ENCODE measurements at regions not wholly inside any gene's neighbourhood (a gene's known extent, or its start where the extent isn't known, plus 50 kb on each side); places are given as distances from the start of the nearest gene placed in this dataset.

DNA sequence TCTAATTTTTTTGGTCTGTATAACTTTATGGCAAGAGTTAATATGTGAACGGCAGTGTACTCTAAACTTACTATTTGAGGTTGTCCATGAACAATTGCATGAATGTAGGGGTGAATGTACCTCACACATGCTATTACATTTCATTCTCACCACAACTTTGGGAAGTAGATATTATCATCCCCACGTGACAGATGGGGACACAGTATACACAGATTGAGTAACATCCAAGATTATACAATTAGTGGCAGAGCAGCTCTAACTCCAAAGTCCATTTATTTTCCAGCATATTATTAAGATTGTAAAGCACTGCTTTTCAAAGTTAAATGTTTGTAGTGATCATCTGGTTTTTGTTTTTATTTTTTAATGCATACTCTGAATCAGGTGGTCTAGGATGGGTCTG lies 622.1 kb upstream of the ZEB2 start:
- intact Hi-C loops (cut with DNase I; ENCODE audit: low total_unique reads): no loop called here
- TF ChIP-seq, protein P1, sequence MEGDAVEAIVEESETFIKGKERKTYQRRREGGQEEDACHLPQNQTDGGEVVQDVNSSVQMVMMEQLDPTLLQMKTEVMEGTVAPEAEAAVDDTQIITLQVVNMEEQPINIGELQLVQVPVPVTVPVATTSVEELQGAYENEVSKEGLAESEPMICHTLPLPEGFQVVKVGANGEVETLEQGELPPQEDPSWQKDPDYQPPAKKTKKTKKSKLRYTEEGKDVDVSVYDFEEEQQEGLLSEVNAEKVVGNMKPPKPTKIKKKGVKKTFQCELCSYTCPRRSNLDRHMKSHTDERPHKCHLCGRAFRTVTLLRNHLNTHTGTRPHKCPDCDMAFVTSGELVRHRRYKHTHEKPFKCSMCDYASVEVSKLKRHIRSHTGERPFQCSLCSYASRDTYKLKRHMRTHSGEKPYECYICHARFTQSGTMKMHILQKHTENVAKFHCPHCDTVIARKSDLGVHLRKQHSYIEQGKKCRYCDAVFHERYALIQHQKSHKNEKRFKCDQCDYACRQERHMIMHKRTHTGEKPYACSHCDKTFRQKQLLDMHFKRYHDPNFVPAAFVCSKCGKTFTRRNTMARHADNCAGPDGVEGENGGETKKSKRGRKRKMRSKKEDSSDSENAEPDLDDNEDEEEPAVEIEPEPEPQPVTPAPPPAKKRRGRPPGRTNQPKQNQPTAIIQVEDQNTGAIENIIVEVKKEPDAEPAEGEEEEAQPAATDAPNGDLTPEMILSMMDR (IDR thresholded peaks at IDR 0.05): no peak
- no peak for TF ChIP-seq POLR2A (IDR thresholded peaks at IDR 0.05)
- no peak for DNase-seq

DNA sequence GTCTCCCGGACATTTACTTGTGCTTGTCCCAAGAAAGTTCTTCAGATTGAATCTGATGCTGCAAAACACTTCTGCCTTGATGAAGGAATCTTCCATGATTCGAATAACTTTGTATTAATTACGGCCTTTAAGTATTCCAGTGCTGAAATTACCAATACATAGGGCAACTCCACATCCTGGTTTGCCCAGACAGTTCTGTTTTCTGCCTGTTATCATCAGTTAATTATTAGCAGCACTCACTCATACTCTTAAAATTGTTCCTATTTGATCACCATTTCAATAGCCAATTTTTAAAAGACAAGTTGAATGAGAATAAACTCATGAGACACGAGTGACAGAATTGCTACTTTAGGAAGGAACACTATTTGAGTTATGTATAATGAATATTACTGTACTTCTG lies 620.7 kb upstream of the ZEB2 start:
- H3K27ac ChIP-seq: no peak overlapping the region
- intact Hi-C loops (cut with DNase I; ENCODE audit: low total_unique reads): no loop called here
- H3K4me3 ChIP-seq: no peak overlapping the region
- H3K4me1 ChIP-seq: no peaks in the 10 kb centered on the region
- no peak for TF ChIP-seq POLR2A (IDR thresholded peaks at IDR 0.05)
- TF ChIP-seq, protein P1 (IDR thresholded peaks at IDR 0.05): no peak
- no peak for DNase-seq
- H3K36me3 ChIP-seq: no peaks in the 10 kb centered on the region
- H3K27me3 ChIP-seq: no peaks in the 10 kb centered on the region
- H3K9me3 ChIP-seq: no peaks in the 10 kb centered on the region

More for the DNA sequence above, 622.1 kb upstream of the ZEB2 start:
- H3K4me3 ChIP-seq: no peak overlapping the region
- no peaks in the 10 kb centered on the region for H3K4me1 ChIP-seq
- H3K36me3 ChIP-seq: no peaks in the 10 kb centered on the region
- no peaks in the 10 kb centered on the region for H3K9me3 ChIP-seq
- no peaks in the 10 kb centered on the region for H3K27me3 ChIP-seq
- no peak overlapping the region for H3K27ac ChIP-seq

DNA sequence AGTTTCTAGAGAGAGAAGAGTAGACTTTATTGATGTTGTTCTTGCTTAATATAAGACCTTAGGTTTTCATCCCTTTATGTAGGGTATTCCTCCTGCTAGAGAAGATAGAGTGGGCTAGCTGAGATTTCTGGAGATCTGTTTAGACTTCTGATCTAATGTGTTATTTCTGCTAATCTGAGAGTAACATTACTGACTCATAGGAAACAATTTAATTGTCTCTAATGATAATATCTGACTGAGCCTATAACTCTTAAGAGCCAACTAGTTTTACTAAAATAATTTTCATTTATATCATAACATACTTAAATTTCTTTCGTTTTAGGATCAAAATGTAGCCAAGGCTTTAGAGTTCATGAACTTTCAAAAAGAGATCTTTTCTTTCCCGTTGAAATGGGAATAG lies 618.7 kb upstream of the ZEB2 start:
- DNase-seq: no peak
- no peaks in the 10 kb centered on the region for H3K27me3 ChIP-seq
- no peaks in the 10 kb centered on the region for H3K9me3 ChIP-seq
- TF ChIP-seq, protein P1 (IDR thresholded peaks at IDR 0.05): no peak
- TF ChIP-seq POLR2A (IDR thresholded peaks at IDR 0.05): no peak
- H3K36me3 ChIP-seq: no peaks in the 10 kb centered on the region
- H3K27ac ChIP-seq: no peak overlapping the region
- no peak overlapping the region for H3K4me3 ChIP-seq
- intact Hi-C loops (cut with DNase I; ENCODE audit: low total_unique reads): no loop called here
- H3K4me1 ChIP-seq: no peaks in the 10 kb centered on the region

DNA sequence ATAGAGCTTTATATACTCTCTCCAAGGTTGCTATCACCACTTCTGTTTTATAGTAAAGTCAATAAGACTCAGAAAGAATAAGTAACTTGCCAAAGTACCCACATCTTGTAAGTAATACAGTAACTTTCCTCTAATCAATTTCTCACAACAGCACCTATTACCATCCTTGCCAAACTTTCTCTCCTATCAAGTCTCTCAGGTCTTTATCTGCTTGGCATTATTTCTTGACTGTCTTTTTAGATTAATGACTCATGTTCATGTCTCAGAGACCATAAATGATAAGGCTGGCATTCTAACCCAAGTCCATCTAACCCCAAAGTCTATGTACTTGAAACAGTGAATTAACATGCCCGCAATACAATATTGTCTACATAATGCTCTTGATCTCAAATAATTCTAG lies 618.0 kb upstream of the ZEB2 start:
- Histone ChIP-seq H3K27me3 (no peaks in the 10 kb centered on the region), H3K4me3 (no peak overlapping the region), H3K4me1 (no peaks in the 10 kb centered on the region), H3K9me3 (no peaks in the 10 kb centered on the region), H3K36me3 (no peaks in the 10 kb centered on the region), H3K27ac (no peak overlapping the region)
- intact Hi-C loops (cut with DNase I; ENCODE audit: low total_unique reads): no loop called here
- TF ChIP-seq, protein P1 (IDR thresholded peaks at IDR 0.05): no peak
- TF ChIP-seq POLR2A (IDR thresholded peaks at IDR 0.05): no peak
- no peak for DNase-seq

DNA sequence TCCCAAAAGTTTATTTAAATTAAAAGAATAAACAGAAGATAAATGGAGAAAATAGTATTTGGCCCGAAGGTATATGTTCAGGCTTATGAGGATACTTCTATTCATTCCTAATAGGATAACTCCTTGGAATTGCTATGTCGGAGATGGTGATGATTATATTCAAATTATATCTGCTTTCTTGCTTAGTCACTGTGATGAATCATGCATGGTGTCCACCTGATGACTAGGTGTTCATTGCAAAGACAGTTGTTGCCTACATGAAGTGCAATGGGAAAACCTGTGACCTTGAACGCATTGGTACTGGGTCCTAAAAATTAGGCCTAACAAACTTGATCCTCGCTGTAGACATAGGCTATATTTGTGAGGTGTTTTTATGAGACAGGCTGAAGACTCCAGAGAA lies 617.3 kb upstream of the ZEB2 start:
- intact Hi-C loops (cut with DNase I; ENCODE audit: low total_unique reads): no loop called here
- no peaks in the 10 kb centered on the region for H3K9me3 ChIP-seq
- no peak overlapping the region for H3K27ac ChIP-seq
- TF ChIP-seq POLR2A (IDR thresholded peaks at IDR 0.05): no peak
- TF ChIP-seq, protein P1 (IDR thresholded peaks at IDR 0.05): no peak
- no peaks in the 10 kb centered on the region for H3K36me3 ChIP-seq
- no peaks in the 10 kb centered on the region for H3K4me1 ChIP-seq
- no peak for DNase-seq
- H3K4me3 ChIP-seq: no peak overlapping the region
- no peaks in the 10 kb centered on the region for H3K27me3 ChIP-seq

Data from uterus (tissue), 3 donors.